Panc1 (cell line): ENCODE measurements at regions not wholly inside any gene's neighbourhood (a gene's known extent, or its start where the extent isn't known, plus 50 kb on each side); places are given as distances from the start of the nearest gene placed in this dataset.

Source experiments
- ATAC-seq: fragments of 200-7000 bp; cut with Tn5 transposase; 2 replicates; pipeline ENCODE4 v1.9.1; 2020; ENCODE audit warnings: mild to moderate bottlenecking, moderate library complexity
- BruUV-seq: library from RNA; stranded (reverse); fragments of 400-500 nt; replicated peaks from 2 replicates; lab custom pipeline; 2021; lab: Mats Ljungman, UMichigan
- CTCF ChIA-PET: fragments of 300-600 bp; sonication (Branson Sonifier 250); formaldehyde crosslinking; loops from one replicate; lab custom pipeline; 2022; ENCODE audit warnings: antibody characterized with exemption; lab: Charles Lee
- POLR2A ChIA-PET: fragments of 300-600 bp; sonication (Branson Sonifier 250); formaldehyde crosslinking; loops from one replicate; lab custom pipeline; 2022; ENCODE audit warnings: antibody characterized with exemption; lab: Charles Lee
- DNase-seq: peaks from one replicate; pipeline ENCODE4 v3.0.0-alpha.2; 2010; ENCODE audit warnings: low read depth, low spot score
- H3K27ac ChIP-seq: 2 replicates; pipeline ENCODE4 v1.5.1; 2011; ENCODE audit warnings: mild to moderate bottlenecking, low read length, inconsistent platforms
- H3K27me3 ChIP-seq: fragments of 200-500 bp; sonication (Bioruptor generic); 2 replicates; pipeline ENCODE4 v1.6.0; 2014; ENCODE audit warnings: low read length, inconsistent platforms; ENCODE audit not compliant: control insufficient read depth, insufficient read depth
- H3K36me3 ChIP-seq: fragments of 200-500 bp; sonication (Bioruptor generic); 2 replicates; pipeline ENCODE4 v1.5.1; 2014; ENCODE audit warnings: inconsistent platforms, mild to moderate bottlenecking, low read length, moderate library complexity; ENCODE audit not compliant: control insufficient read depth, insufficient read depth
- H3K4me1 ChIP-seq: 2 replicates; pipeline ENCODE4 v1.5.1; 2011; ENCODE audit warnings: inconsistent platforms, mild to moderate bottlenecking, low read length, moderate library complexity; ENCODE audit not compliant: control insufficient read depth, insufficient read depth
- H3K4me3 ChIP-seq, 2 experiments: 2 replicates each; pipeline ENCODE4 v1.5.1; 2011 to 2012; ENCODE audit warnings: low read depth in 2 of 2, low read length in 2 of 2, mild to moderate bottlenecking in 2 of 2, inconsistent platforms in 1 of 2, moderate library complexity in 1 of 2
- H3K9me3 ChIP-seq: fragments of 200-500 bp; sonication (Bioruptor generic); 2 replicates; pipeline ENCODE4 v1.5.1; 2014; ENCODE audit warnings: low read depth, mild to moderate bottlenecking, inconsistent platforms, low read length, moderate library complexity; ENCODE audit not compliant: control insufficient read depth, insufficient read depth
- CTCF ChIP-seq: fragments of 450-650 bp; IDR thresholded peaks from 2 replicates; pipeline ENCODE4 v1.5.1; 2017; ENCODE audit warnings: mild to moderate bottlenecking
- POLR2AphosphoS5 ChIP-seq: IDR thresholded peaks from 2 replicates; pipeline ENCODE4 v1.6.1; 2012; ENCODE audit warnings: mild to moderate bottlenecking, low read depth, low read length, moderate library complexity
- REST ChIP-seq, 2 experiments: IDR thresholded peaks; 2 replicates each; pipeline ENCODE4 v1.6.1; 2011 to 2012; ENCODE audit warnings: low read depth in 2 of 2, control low read depth in 1 of 2, low read length in 1 of 2, mild to moderate bottlenecking in 1 of 2, moderate library complexity in 1 of 2; ENCODE audit not compliant: insufficient read depth in 1 of 2
- SIN3A ChIP-seq: IDR thresholded peaks from 2 replicates; pipeline ENCODE4 v1.6.1; 2012; ENCODE audit warnings: low read depth, mild to moderate bottlenecking, low read length, moderate library complexity, borderline replicate concordance; ENCODE audit not compliant: insufficient read depth
- TCF7L2 ChIP-seq: IDR thresholded peaks from 2 replicates; pipeline ENCODE4 v1.6.1; 2011; ENCODE audit warnings: mild to moderate bottlenecking, low read depth, low read length, inconsistent platforms
- in situ Hi-C: cut with HindIII; loops from 2 replicates; pipeline ENCODE4 v1.10.0; 2016; ENCODE audit warnings: low sequenced_read_pairs, low pct_unique_long_range_greater_than_20kb
- intact Hi-C: fragments of 100-400 bp; cut with micrococcal nuclease; formaldehyde crosslinking; loops from one replicate; pipeline ENCODE4 v1.10.0; 2022; ENCODE audit not compliant: unreplicated experiment

- intact Hi-C loops (no loop called here), in situ Hi-C loops (no loop called here)
- DNase-seq, result no peak
- Histone ChIP-seq H3K36me3 (no peaks in the 10 kb centered on the region), H3K4me3 (no peak overlapping the region), H3K27me3 (no peaks in the 10 kb centered on the region), H3K27ac (no peak overlapping the region), H3K4me1 (no peaks in the 10 kb centered on the region), H3K9me3 (no peaks in the 10 kb centered on the region)
- no TSS peak for BruUV-seq
- ChIA-PET POLR2A (no interaction called here), CTCF (no interaction called here)
- TF ChIP-seq SIN3A (no peak), REST (IDR thresholded peaks at IDR 0.05; ENCODE audit: insufficient read depth in 1 of 2, low read depth in 2 of 2, low read length in 1 of 2) (no peak), POLR2AphosphoS5 (no peak), CTCF (no peak), TCF7L2 (no peak)
- ATAC-seq, result no peak
These were observed 959.4 kb upstream of the CELF4 start for GRCh38 chr18:38525039-38525438.

- Histone ChIP-seq H3K27ac (no peak overlapping the region), H3K9me3 (no peaks in the 10 kb centered on the region), H3K4me3 (no peak overlapping the region), H3K4me1 (no peaks in the 10 kb centered on the region), H3K36me3 (no peaks in the 10 kb centered on the region), H3K27me3 (no peaks in the 10 kb centered on the region)
- in situ Hi-C loops, result no loop called here
- intact Hi-C loops, result no loop called here
- no peak for ATAC-seq
- no peak for DNase-seq
- TF ChIP-seq REST (IDR thresholded peaks at IDR 0.05; ENCODE audit: insufficient read depth in 1 of 2, low read depth in 2 of 2, low read length in 1 of 2) (no peak), SIN3A (no peak), TCF7L2 (no peak), POLR2AphosphoS5 (no peak), CTCF (no peak)
- POLR2A ChIA-PET, result no interaction called here
- CTCF ChIA-PET, result no interaction called here
- no TSS peak for BruUV-seq
These were observed 955.2 kb upstream of the CELF4 start for GRCh38 chr18:38520786-38521185.
